Hematopoietic multipotent progenitor cell treated with erythropoietin and hydrocortisone succinate and interleukin-3 and kit ligand, for 17 days (in vitro differentiated cells): ENCODE measurements at regions not wholly inside any gene's neighbourhood (a gene's known extent, or its start where the extent isn't known, plus 50 kb on each side); places are given as distances from the start of the nearest gene placed in this dataset.

Source experiments
- DNase-seq: peaks from one replicate; pipeline ENCODE4 v3.0.0-alpha.2; 2015; ENCODE audit warnings: low spot score

GRCh38 chr11:70742553-70743291 is 344.4 kb downstream of the CTTN start:
- DNase-seq = peak; percentile 77

GRCh38 chr11:70743329-70743728 is 345.0 kb downstream of the CTTN start:
- DNase-seq = no peak

- DNase-seq = no peak
Measured at GRCh38 chr11:70743941-70744351, 345.6 kb downstream of the CTTN start.

- DNase-seq = no peak
Measured at GRCh38 chr11:70744396-70745185, 346.3 kb downstream of the CTTN start.

- no peak for DNase-seq
Measured at GRCh38 chr11:70745451-70745850, 347.1 kb downstream of the CTTN start.

GRCh38 chr11:70745941-70746340 is 347.6 kb downstream of the CTTN start:
- DNase-seq = no peak

- no peak for DNase-seq
Measured at GRCh38 chr11:70746351-70746750, 348.0 kb downstream of the CTTN start.

- no peak for DNase-seq
Measured at GRCh38 chr11:70747285-70747684, 349.0 kb downstream of the CTTN start.

GRCh38 chr11:70747921-70748320 is 349.6 kb downstream of the CTTN start:
- DNase-seq = no peak

- no peak for DNase-seq
Measured at GRCh38 chr11:70751142-70751734, 352.9 kb downstream of the CTTN start.

GRCh38 chr11:70755410-70756158 is 357.3 kb downstream of the CTTN start:
- DNase-seq = peak; percentile 61

- DNase-seq = no peak
Measured at GRCh38 chr11:70756341-70756740, 358.0 kb downstream of the CTTN start.

- no peak for DNase-seq
Measured at GRCh38 chr11:70756756-70757155, 358.4 kb downstream of the CTTN start.

GRCh38 chr11:70757241-70757640 is 358.9 kb downstream of the CTTN start:
- DNase-seq = no peak

- no peak for DNase-seq
Measured at GRCh38 chr11:70758206-70758605, 359.9 kb downstream of the CTTN start.

- DNase-seq = no peak
Measured at GRCh38 chr11:70759846-70760245, 361.5 kb downstream of the CTTN start.

GRCh38 chr11:70760416-70761020 is 362.2 kb downstream of the CTTN start:
- no peak for DNase-seq

- no peak for DNase-seq
Measured at GRCh38 chr11:70761094-70761907, 363.0 kb downstream of the CTTN start.

GRCh38 chr11:70761908-70762337 is 363.6 kb downstream of the CTTN start:
- no peak for DNase-seq

- no peak for DNase-seq
Measured at GRCh38 chr11:70762810-70763209, 364.5 kb downstream of the CTTN start.

- DNase-seq = no peak
Measured at GRCh38 chr11:70763606-70764005, 365.3 kb downstream of the CTTN start.
